ENCODE measurements at regions not wholly inside any gene's neighbourhood (a gene's known extent, or its start where the extent isn't known, plus 50 kb on each side); places are given as distances from the start of the nearest gene placed in this dataset.

- no peaks in the 10 kb centered on the region for H3K4me1 ChIP-seq
- CTCF ChIA-PET = no interaction called here
- no peak for TF ChIP-seq JUNB (IDR thresholded peaks at IDR 0.05)
- no peak for TF ChIP-seq HEYL (CRISPR knock-in tag; IDR thresholded peaks at IDR 0.05)
- no peak for TF ChIP-seq CHD2 (IDR thresholded peaks at IDR 0.05; ENCODE audit: low read length, partially characterized antibody)
- no peak for TF ChIP-seq HES2 (IDR thresholded peaks at IDR 0.05)
- TF ChIP-seq HOXB13 (CRISPR knock-in tag; IDR thresholded peaks at IDR 0.05; ENCODE audit: low read depth) = no peak
- TF ChIP-seq POLR2A (IDR thresholded peaks at IDR 0.05; ENCODE audit: low read length) = no peak
- no peak for TF ChIP-seq ESRRA (IDR thresholded peaks at IDR 0.05; ENCODE audit: borderline replicate concordance, low read length)
- TF ChIP-seq GATA3 (IDR thresholded peaks at IDR 0.05; ENCODE audit: borderline replicate concordance) = no peak
- no peak for TF ChIP-seq ELK1 (IDR thresholded peaks at IDR 0.05; ENCODE audit: low read depth, low read length)
- no peak for TF ChIP-seq RFX5 (IDR thresholded peaks at IDR 0.05)
- no peak for TF ChIP-seq EHMT2 (IDR thresholded peaks at IDR 0.05; ENCODE audit: low read depth)
- TF ChIP-seq MAFK (IDR thresholded peaks at IDR 0.05; ENCODE audit: partially characterized antibody) = no peak
- no peak for TF ChIP-seq MAX (IDR thresholded peaks at IDR 0.05)
- TF ChIP-seq, protein P1, sequence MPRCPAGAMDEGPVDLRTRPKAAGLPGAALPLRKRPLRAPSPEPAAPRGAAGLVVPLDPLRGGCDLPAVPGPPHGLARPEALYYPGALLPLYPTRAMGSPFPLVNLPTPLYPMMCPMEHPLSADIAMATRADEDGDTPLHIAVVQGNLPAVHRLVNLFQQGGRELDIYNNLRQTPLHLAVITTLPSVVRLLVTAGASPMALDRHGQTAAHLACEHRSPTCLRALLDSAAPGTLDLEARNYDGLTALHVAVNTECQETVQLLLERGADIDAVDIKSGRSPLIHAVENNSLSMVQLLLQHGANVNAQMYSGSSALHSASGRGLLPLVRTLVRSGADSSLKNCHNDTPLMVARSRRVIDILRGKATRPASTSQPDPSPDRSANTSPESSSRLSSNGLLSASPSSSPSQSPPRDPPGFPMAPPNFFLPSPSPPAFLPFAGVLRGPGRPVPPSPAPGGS (IDR thresholded peaks at IDR 0.05) = no peak
- no peak for TF ChIP-seq RCOR1 (IDR thresholded peaks at IDR 0.05; ENCODE audit: low read depth, low read length)
- TF ChIP-seq ATOH8 (CRISPR knock-in tag; IDR thresholded peaks at IDR 0.05; ENCODE audit: low read depth) = no peak
- no peak for TF ChIP-seq ZFP36 (IDR thresholded peaks at IDR 0.05; ENCODE audit: borderline replicate concordance, partially characterized antibody)
- no peak for TF ChIP-seq HMGXB4 (CRISPR knock-in tag; IDR thresholded peaks at IDR 0.05; ENCODE audit: borderline replicate concordance)
- no peaks in the 10 kb centered on the region for H3K9me3 ChIP-seq
- ATAC-seq (no peak), FAIRE-seq (no peak), DNase-seq (ENCODE audit: low read depth in 1 of 2, low spot score in 1 of 2) (no peak)
- H3K4me2 ChIP-seq = no peak overlapping the region
- WGBS (ENCODE audit: missing lambda C conversion rate) = 24% methylated on average over 3 of the region's 3 CpGs
- H3K27ac ChIP-seq = no peak overlapping the region
- H3K4me3 ChIP-seq = no peak overlapping the region
- POLR2A ChIA-PET = no interaction called here
Observed at GRCh38 chr4:164503874-164504273, 250.1 kb upstream of the SMIM31 start.

GRCh38 chr4:164508097-164508496, 245.8 kb upstream of the SMIM31 start:
- ATAC-seq (no peak), FAIRE-seq (no peak), DNase-seq (ENCODE audit: low read depth in 1 of 2, low spot score in 1 of 2) (no peak)
- WGBS (ENCODE audit: missing lambda C conversion rate) = 11% methylated on average over 3 of the region's 3 CpGs
- no peak for TF ChIP-seq HOXB13 (CRISPR knock-in tag; IDR thresholded peaks at IDR 0.05; ENCODE audit: low read depth)
- TF ChIP-seq TP53 (CRISPR knock-in tag; IDR thresholded peaks at IDR 0.05) = no peak
- no peak for TF ChIP-seq ZNF302 (CRISPR knock-in tag; IDR thresholded peaks at IDR 0.05)
- TF ChIP-seq CTCF (IDR thresholded peaks at IDR 0.05) = no peak
- no peak for TF ChIP-seq TFCP2L1 (CRISPR knock-in tag; IDR thresholded peaks at IDR 0.05)
- Histone ChIP-seq H3K27ac (no peak overlapping the region), H3K4me3 (no peak overlapping the region), H3K4me1 (no peaks in the 10 kb centered on the region), H3K9me3 (no peaks in the 10 kb centered on the region), H3K4me2 (no peak overlapping the region)
- ChIA-PET CTCF (no interaction called here), POLR2A (no interaction called here)

Measured in A549 (cell line).